NCI-H524 (cell line): ENCODE measurements at regions not wholly inside any gene's neighbourhood (a gene's known extent, or its start where the extent isn't known, plus 50 kb on each side); places are given as distances from the start of the nearest gene placed in this dataset.
"Not testable (repeated sequence)": the region's sequence is repeated elsewhere in the genome, so short reads cannot be mapped to it uniquely, and the experiment has no call there.

Source experiments
- DNase-seq, 2 experiments: peaks; one replicate each; lab custom pipeline; 2025; lab: John Stamatoyannopoulos, UW

DNA sequence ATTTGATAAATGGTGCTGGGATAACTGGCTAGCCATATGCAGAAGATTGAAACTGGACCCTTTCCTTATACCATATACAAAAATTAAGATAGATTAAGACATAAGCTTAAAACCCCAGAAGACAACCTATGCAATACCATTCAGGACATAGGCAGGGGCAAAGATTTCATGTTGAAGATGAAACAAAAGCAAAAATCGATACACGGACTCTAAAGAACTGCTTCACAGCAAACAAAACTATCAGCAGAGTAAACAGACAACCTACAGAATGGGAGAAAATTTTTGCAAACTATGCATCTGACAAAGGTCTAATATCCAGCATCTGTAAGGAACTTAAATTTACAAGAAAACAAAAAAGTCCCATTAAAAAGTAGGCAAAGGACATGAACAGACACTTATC, 255.9 kb downstream of the TINAG start:
- not testable (repeated sequence) for DNase-seq

DNA sequence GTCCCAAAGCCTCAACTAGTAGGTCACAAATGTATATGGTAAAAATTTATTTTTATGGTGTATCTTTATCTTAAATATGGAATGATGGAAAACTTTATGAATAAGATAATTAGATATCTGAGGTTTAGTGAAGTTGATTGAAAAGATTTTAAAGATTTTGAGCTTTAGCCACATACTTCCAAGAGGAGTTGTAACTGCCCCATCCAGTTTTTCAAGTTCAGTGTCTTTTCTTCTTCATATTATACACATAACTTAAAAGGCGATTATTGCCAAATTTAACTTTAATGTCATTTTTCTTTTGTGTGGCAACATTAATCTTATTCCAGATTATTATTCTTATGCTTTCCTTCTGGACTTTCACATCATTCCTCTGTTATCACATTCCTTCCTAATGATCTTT, 266.4 kb downstream of the TINAG start:
- no peak for DNase-seq

DNA sequence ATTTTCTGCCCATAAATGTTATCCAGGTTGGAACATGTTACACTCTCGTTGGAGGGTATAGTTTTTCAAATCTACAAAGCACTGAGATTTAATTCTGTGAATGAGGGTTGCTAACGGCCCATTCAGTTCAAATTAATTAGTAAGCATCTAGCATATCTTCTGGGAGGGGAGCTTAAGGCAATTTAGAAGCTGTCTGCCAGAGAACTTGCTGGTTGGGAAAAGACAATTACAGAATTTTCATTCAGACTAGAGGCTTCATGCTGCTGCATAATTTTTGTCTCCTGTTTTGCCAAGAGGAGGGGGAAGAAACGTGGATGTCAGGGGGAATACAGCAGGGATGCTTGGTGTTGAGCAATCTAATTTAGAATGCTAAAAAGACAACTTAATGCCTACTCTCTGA, 268.3 kb upstream of the FAM83B start:
- DNase-seq = no peak

DNA sequence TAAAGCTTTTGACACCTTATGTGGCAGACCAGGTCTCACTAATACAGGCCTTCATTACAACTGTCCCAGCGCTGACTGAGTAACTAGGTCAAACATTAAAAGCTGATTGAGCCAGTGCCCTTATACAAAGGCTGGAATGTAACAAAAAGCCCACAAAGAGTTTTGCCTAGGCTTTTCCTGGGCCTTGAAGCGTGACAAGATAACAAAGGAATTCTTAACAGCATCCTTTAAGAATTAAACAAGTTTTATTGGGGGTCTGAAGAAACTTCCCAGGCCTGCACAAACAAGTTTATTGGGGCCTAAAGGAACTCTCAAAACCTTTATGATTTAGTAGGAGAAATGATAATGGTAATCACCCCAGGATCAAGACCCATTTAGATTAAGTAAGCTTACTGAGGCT, 267.6 kb upstream of the FAM83B start:
- DNase-seq = no peak

DNA sequence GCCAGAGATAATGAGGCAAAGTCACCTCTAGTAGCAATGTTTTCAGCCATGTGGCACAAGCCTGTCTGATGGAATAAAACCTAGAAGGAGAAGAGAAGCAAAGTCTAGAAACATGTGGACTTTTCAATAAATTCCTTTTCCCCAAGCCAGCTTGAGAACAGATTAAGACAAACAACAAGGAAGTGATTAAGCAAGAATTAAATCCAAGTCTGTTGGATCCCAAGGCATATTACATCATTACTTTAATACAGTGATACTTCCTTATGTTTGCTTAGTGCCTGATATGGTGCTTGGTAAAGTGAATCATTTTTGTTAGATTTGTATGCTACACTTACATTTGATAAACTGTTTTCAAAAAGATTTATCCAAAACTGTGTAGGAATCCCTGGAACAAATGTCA, 260.3 kb upstream of the FAM83B start:
- DNase-seq = peak in 1 of 2 experiments; percentile 8

DNA sequence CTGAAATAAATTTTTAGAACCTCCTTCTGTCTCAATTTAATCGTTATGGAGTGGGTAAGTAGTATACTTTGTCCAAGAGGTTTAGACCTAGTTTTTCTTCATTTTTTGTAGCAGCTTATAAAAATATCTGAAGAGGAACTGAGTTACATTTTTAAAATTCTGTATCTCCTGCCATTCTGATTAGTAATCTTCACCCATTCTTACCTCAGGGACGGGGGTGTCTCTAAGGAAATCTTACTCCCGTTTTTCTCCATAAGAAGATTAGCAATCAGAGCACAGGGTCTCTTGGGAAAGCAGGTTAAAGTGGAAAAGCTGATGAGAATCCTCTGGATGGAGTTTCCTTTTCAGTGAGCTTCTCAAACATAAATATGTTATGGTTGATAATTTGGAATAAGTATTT, 259.3 kb upstream of the FAM83B start:
- DNase-seq = peak in 1 of 2 experiments; percentile 24

DNA sequence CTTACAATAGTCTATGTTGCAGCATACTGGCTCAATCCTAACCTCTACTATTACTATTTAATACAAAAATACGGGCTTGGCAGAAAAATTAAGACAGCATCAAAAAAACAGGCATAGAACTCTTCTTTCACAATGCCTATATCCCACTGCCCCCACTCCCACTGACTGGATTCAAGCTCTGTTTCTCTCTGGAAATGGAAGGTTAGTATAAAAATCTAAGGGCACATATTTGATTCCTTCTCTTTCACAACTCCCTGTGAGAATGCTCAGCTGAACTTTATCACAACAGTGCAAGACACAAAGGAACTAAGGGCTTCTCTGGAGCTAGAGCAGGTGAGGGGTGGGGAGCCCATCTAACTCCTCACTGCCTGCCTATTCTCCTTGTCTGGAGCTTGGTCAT, 258.4 kb upstream of the FAM83B start:
- no peak for DNase-seq

DNA sequence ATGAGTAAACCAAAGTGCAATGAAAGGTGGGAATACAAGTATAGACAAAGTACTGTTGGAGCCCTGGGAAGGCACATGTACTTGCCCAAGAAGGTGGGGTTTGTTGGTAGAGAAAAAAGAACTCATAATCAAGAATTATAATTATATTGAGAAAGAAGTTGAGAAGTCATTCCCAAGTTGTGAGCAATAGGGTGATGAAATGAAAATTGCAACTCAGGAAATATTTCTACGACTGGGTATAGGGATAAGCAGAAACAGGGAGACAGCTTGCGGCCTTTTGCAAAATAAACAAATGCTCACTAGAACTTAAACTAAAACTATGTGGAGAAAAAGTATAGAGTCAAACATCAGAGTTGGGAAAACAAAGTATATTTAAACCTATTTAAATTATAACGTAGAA, 250.7 kb upstream of the FAM83B start:
- DNase-seq = no peak

DNA sequence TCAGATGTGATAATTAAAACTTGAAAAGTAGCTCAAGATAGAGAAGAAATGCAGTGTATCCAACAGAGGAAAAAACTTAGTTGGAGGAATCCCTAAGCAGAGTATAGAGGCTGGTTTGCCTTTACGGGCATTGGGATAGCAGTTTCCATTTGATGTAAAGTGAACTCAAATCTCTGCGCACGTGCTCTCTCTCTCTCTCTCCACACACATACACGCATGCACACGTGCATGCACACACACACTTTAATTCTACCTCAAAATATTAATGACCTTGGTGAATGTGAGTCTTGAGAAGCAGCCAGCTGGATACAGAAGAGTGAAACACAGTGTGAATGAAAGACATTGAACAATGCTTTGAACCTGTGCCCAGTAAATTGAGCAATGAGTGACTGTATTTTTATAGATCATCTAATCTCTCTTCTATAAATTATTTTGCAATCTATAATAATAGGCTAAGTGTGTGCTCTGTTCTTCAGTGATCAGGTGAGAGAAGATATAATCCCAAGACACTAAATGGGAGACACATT, 247.7 kb upstream of the FAM83B start:
- DNase-seq = no peak

DNA sequence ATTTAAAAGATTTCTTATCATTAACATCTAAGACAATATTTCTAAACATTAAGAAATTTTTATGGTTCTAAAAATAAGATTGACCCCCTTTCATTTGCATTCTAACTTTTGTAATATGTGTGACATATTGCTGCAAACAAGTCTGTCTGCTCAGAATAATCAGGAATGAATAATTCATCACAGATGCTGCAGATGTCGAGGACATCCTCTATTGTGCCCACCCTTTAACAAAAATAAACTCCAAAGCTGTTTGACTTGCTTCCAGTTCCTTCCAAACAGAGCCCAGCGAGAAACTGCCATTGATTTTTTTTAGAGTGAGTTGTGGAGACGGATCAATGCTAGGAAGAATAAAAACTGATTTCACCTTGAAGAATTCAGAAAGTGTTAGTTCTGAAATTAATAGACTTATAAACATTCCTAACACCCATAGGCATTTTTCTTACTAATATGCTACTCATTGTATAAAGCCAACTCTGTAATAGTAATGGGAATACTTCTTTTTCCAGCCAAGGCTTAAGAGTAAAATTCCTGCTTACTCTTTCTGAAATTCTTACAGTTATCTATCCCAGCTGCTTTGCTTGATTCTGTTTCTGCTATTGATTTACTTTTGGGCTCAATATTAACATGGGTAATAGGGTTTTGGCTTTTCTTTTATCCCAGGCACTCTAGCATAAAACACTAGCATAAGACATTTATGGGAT, 244.8 kb upstream of the FAM83B start:
- DNase-seq = peak in 1 of 2 experiments; percentile 1

DNA sequence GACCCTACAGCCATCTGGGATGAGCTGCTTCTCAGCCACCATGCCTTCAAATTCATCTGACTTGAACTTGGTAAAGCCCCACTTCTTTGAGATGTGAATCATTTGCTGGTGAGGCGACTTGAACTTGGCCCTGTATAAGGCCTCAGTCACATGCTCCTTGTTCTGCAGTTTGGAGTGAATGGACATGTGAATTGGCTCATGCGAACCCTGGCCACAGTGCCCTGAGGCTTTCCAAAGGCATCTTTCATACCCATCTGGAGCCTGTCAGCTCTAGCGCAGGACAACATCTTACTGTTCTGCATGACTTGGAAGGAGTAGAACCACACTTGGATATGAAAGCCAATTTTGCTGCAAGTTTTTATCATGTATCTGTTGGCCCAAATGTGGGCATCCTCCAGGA, 244.0 kb upstream of the FAM83B start:
- no peak for DNase-seq

DNA sequence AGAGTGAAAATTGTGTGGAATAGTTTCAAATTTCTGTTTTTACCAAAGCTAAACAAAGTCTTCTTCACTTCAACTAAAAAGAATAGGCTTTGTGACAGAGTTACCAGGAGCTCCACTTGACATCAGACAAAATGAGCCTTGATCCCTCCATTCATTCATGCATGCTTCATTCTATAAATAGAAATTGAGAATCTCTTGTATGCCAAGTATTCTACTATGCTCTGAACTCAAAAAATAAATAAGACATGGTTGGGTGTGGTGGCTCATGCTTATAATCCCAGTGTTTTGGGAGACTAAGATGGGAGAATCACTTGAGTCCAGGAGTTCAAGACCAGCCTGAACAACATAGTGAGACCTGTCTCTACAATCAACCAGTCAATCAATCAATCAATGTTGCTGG, 236.6 kb upstream of the FAM83B start:
- DNase-seq = no peak

DNA sequence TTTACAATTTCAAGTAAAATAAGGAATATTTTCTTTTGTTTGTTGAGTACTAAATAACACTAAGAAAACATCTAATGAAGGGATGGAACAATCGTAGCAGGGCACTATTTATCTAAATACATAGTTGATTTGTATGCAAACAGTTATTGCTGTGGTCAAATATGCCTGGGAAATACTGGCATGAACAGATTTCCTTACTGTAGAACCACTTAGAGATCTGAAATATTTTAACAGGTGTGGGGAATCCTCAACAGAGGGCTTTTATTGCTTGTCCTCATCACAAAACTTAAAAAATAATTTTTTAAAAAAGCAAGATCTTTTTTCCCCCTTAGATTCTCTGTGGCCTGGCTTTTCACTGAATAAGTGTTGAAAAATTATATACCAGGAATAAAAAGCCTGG, 233.0 kb upstream of the FAM83B start:
- DNase-seq = no peak

DNA sequence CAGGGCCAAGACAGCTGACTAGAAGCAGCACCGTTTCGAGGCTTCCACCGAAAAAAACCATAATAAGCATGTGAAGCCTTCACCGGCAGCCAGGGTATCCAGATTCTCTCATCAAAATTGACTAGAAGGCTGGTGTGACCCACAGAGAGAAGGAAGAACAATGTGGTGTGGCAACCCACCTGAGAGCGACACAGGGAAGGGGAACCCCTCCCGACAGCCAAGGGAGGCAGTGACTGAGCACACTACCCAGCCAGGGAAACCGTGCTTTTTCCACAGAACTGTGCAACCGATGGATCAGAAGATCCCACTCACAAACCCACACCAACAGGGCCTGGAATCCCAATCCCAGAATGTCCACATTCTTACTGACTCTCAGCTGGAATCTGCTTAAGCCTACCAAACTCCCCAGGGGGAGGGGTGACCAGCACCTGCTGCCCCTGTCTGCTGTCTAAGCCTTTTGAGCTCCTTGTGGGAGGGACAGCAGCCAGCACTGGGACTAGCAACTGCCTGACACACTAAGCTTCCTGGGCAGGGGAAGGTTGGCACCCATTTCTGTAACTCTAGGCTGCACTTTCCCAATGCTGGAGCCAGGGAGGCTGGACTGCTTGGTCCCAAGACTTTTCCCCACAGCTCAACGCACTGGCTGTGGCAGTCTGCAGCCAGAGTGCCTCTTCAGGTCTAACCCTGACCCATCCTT, 231.9 kb upstream of the FAM83B start:
- DNase-seq = peak; percentile 12 to 82

DNA sequence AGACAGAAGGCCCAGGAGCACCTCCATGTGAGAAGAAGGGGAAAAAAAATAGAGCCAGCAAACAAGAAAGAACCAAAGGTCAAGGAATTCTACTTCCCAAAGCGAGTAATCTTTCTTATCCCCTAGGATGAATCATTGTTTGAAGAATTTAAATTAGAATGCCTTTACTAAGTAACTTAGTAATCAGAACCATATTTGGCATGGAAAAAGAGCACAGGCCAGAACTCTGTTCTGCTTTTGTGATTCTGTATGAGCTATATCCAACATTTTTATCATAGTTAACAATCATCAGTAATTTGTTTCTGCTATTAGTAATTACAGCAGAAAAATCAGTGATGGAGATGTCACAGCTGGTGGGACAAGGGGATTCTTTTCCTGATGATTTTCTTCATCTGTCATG, 228.8 kb upstream of the FAM83B start:
- DNase-seq = no peak

DNA sequence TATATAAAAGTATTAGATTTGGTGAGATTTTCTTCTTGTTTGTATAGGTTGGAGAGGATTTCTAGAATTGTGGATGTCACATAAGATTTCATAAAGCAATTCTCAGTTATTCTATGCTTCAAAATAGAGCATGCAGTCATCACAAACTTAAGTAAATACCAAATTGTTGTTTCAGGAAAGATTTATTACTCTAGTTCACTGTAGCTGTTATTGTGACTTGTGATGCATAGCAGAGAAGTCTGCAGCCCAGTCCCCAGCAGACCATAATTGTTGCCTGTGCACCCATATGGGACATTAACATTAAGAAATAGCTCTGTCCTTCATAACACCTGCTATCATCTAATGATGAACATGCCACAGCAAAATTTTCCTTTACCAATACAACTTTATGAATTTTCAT, 228.0 kb upstream of the FAM83B start:
- DNase-seq = no peak

DNA sequence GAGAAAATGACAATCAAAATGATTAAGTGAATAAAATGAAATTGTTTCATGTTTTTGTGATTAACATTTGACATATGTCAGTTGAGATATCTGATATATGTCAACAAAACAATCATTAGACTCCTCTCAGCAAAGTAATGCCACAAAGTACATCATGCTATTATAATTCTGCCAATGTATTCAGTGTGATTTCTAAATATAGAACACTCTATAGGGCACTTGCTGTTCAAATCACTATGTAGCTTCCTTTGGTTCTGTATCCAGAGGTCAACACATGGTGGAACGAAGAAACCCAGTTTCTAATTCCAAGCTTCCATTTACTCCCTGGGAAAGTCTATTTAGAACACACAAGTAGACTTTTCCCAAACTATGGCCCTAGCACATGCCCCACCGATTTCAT, 227.5 kb upstream of the FAM83B start:
- DNase-seq = no peak

DNA sequence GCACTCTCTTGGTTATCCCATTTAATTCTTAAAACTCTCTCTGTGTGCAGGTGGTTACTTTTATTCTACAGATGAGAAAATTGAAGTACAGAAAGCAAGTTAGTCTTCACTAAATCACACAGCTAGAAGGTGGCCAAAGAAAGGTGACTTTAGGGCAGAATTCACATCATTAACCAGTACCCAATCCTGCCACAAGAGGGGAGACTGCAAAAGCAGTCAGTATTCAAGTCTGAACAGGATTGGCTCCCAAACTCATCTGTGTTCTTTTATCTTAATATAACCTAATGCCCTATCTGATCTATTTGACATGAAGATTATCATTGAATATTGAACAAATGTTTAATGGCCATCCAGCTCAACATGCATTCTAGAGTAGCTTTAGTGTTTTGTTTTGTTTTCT, 225.3 kb upstream of the FAM83B start:
- no peak for DNase-seq

DNA sequence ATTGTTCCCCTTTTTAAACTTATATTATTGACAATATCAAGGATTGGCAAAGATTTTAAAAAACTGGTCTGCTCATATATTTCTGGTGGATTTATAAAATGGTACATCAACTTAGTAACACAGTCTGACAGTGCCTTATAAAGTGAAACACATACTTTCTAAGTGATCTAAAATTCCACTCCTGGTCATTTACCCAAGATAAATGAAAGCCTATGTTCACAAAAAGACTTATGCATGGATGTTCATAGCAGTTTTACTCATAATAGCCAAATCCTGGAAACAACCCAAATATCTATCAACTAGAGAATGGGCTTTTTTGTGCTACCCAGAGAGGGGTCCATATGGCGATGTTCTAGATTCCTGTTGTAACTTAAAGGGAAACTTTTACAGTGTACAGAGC, 222.4 kb upstream of the FAM83B start:
- DNase-seq = no peak

DNA sequence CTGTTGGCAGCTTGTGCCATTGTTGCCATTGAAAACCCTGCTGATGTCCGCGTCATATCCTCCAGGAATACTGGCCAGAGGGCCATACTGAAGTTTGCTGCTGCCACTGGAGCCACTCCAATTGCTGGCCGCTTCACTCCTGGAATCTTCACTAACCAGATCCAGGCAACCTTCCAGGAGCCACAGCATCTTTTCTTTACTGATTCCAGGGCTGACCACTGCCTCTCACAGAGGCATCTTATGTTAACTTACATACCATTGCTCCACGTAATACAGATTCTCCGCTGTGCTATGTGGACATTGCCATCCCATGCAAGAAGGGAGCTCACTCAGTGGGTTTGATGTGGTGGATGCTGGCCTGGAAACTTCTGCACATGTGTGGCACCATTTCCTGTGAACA, 221.8 kb upstream of the FAM83B start:
- no peak for DNase-seq

DNA sequence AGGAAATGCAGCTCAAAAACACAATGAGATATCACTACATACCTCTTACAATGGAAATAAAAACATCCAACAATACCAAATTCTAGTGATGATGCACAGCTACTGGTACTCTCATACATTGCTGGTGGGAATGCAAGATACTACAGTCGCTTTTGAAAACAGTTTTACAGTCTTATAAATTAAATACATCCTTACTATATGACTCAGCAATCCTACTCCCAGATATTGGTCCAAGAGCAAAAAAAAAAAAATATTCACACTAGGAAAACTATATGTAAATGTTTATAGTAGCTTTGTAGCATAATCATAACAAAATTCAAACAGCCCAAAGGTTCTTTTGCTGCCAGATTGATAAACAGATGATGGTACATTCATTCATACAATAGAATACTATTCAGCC, 217.4 kb upstream of the FAM83B start:
- no peak for DNase-seq

DNA sequence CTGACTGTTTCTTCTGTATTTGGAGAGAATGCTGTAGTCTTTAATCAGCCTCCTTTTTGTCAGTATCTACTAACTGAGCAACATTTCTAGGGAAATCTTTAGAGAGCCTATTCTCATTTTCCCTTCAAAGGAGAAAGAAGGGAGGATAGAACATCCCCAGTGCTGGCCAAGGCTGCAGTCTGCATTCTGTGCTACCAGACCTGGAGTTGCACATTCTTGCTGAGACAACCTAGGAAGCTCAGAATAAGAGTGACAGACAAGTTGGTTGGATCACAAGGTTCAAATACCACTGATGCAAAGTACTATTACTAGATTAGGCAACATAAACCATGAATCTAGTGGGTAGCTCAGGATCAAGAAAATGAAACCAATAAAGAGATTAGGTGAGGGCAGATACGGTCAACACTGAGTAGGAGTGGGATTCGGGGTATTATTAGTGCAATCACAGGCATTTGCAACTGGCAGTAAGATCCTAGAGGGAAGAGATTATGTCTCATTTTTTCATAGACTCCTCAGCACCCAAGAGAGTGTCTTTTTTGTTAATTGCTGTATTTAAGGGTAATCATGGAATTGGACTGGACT, 213.5 kb upstream of the FAM83B start:
- DNase-seq = no peak

DNA sequence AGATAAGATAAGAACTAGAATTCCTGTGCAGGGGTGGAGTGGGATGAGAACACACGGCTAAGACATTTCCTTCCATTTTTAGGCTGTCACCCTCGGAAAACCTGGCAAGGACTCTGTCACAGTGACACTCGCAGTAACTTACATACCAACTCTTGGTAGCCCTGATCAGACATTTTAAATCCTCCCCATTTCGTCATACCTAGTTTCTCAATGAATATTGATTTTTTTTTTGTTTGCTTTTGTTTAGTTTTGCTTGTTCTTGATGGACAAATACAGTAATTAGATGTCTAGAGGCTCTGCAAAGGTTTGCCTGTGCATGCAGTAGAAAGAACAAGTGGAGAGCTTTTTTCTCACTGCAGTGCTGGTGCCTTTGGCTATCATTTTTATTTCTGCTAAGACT, 213.0 kb upstream of the FAM83B start:
- DNase-seq = no peak
